Keratinocyte (primary cell): ENCODE measurements at regions not wholly inside any gene's neighbourhood (a gene's known extent, or its start where the extent isn't known, plus 50 kb on each side); places are given as distances from the start of the nearest gene placed in this dataset.

Experiments used
- DNase-seq: peaks from one replicate; pipeline ENCODE4 v3.0.0-alpha.2; 2011; ENCODE audit warnings: low read depth, missing footprints, low spot score
- FAIRE-seq: peaks from 2 replicates; lab custom pipeline; 2011; peaks lifted over from hg19 to GRCh38; lab: Jason Lieb, UNC
- H2AFZ ChIP-seq: 2 replicates; pipeline ENCODE4 v1.6.0; 2012; ENCODE audit warnings: low read length, control low read depth, inconsistent platforms; ENCODE audit not compliant: control insufficient read depth
- H3K27ac ChIP-seq: 2 replicates; pipeline ENCODE4 v1.5.1; 2011; ENCODE audit warnings: low read length; ENCODE audit not compliant: control insufficient read depth, insufficient read depth
- H3K27me3 ChIP-seq: 3 replicates; pipeline ENCODE4 v1.6.0; 2011; ENCODE audit warnings: low read length; ENCODE audit not compliant: control insufficient read depth, insufficient read depth; ENCODE audit errors: extremely low read depth
- H3K36me3 ChIP-seq, 2 experiments: 2 replicates in 1 of 2; 3 replicates in 1 of 2; pipeline ENCODE4 v1.5.1; 2011; ENCODE audit warnings: low read length in 2 of 2, mild to moderate bottlenecking in 1 of 2; ENCODE audit not compliant: control insufficient read depth in 2 of 2, insufficient read depth in 2 of 2; ENCODE audit errors: extremely low read depth in 1 of 2
- H3K4me1 ChIP-seq: 3 replicates; pipeline ENCODE4 v1.5.1; 2011; ENCODE audit warnings: low read length; ENCODE audit not compliant: control insufficient read depth, insufficient read depth; ENCODE audit errors: extremely low read depth
- H3K4me2 ChIP-seq: 3 replicates; pipeline ENCODE4 v1.6.0; 2011; ENCODE audit warnings: low read depth, low read length; ENCODE audit not compliant: control insufficient read depth, insufficient read depth; ENCODE audit errors: extremely low read depth
- H3K4me3 ChIP-seq, 3 experiments: fragments of 200-600 bp in 1 of 3; sonication (generic) in 1 of 3; 2 replicates in 2 of 3; 3 replicates in 1 of 3; pipeline ENCODE4 v1.5.1; 2011 to 2016; ENCODE audit warnings: low read length in 3 of 3, mild to moderate bottlenecking in 3 of 3, control low read depth in 2 of 3, inconsistent platforms in 1 of 3, low read depth in 1 of 3, mixed read lengths in 1 of 3, mixed run types in 1 of 3, moderate library complexity in 1 of 3; ENCODE audit not compliant: control insufficient read depth in 2 of 3, insufficient read depth in 2 of 3; ENCODE audit errors: extremely low read depth in 1 of 3
- H3K79me2 ChIP-seq: 2 replicates; pipeline ENCODE4 v1.6.0; 2012; ENCODE audit warnings: low read length; ENCODE audit not compliant: control insufficient read depth, insufficient read depth
- H3K9ac ChIP-seq: 3 replicates; pipeline ENCODE4 v1.6.0; 2011; ENCODE audit warnings: low read length; ENCODE audit not compliant: control insufficient read depth, insufficient read depth; ENCODE audit errors: extremely low read depth
- H3K9me1 ChIP-seq: 3 replicates; pipeline ENCODE4 v1.6.0; 2011; ENCODE audit warnings: low read length; ENCODE audit not compliant: control insufficient read depth, insufficient read depth; ENCODE audit errors: extremely low read depth
- H3K9me3 ChIP-seq: 2 replicates; pipeline ENCODE4 v1.5.1; 2012; ENCODE audit warnings: low read depth, low read length; ENCODE audit not compliant: control insufficient read depth
- H4K20me1 ChIP-seq: 3 replicates; pipeline ENCODE4 v1.6.0; 2011; ENCODE audit warnings: low read length; ENCODE audit not compliant: control insufficient read depth, insufficient read depth; ENCODE audit errors: extremely low read depth
- EZH2 ChIP-seq: IDR thresholded peaks from one replicate; pipeline ENCODE4 v1.6.1; 2012; ENCODE audit warnings: inconsistent platforms, mild to moderate bottlenecking, low read length, moderate library complexity
- dilution Hi-C: fragments of 300-500 bp; cut with MboI; formaldehyde crosslinking; loops from one replicate; pipeline ENCODE4 v1.7.0; 2020; ENCODE audit warnings: low sequenced_read_pairs; ENCODE audit not compliant: extremely low pct_ligation_motif_present
- TF ChIP-seq, protein P1 (sequence below), 3 experiments: IDR thresholded peaks in 1 of 3; conservative IDR thresholded peaks in 1 of 3; optimal IDR thresholded peaks in 1 of 3; 2 replicates in 2 of 3; 3 replicates in 1 of 3; pipeline versions ENCODE3 to v1.5.1; 2011; ENCODE audit warnings: low read length in 3 of 3, mild to moderate bottlenecking in 3 of 3, moderate library complexity in 2 of 3, control low read depth in 1 of 3, inconsistent platforms in 1 of 3; ENCODE audit not compliant: insufficient read depth in 2 of 3; ENCODE audit errors: extremely low read depth in 1 of 3

GRCh38 chr6:106860940-106861339 lies 113.6 kb downstream of the CD24 start:
- no peaks in the 10 kb centered on the region for H3K27me3 ChIP-seq
- no peaks in the 10 kb centered on the region for H4K20me1 ChIP-seq
- H3K9me3 ChIP-seq, result peaks cover 7% of the 10 kb centered on the region
- H3K4me1 ChIP-seq, result peaks cover 15% of the 10 kb centered on the region
- no peak for FAIRE-seq
- H2AFZ ChIP-seq, result no peak overlapping the region
- no peak overlapping the region for H3K27ac ChIP-seq
- no peak for DNase-seq
- H3K4me3 ChIP-seq, result no peak overlapping the region
- no peaks in the 10 kb centered on the region for H3K79me2 ChIP-seq
- H3K4me2 ChIP-seq, result no peak overlapping the region
- TF ChIP-seq, protein P1, sequence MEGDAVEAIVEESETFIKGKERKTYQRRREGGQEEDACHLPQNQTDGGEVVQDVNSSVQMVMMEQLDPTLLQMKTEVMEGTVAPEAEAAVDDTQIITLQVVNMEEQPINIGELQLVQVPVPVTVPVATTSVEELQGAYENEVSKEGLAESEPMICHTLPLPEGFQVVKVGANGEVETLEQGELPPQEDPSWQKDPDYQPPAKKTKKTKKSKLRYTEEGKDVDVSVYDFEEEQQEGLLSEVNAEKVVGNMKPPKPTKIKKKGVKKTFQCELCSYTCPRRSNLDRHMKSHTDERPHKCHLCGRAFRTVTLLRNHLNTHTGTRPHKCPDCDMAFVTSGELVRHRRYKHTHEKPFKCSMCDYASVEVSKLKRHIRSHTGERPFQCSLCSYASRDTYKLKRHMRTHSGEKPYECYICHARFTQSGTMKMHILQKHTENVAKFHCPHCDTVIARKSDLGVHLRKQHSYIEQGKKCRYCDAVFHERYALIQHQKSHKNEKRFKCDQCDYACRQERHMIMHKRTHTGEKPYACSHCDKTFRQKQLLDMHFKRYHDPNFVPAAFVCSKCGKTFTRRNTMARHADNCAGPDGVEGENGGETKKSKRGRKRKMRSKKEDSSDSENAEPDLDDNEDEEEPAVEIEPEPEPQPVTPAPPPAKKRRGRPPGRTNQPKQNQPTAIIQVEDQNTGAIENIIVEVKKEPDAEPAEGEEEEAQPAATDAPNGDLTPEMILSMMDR (optimal IDR thresholded peaks at IDR 0.05 in 1 of 3, IDR thresholded peaks at IDR 0.05 in 1 of 3, conservative IDR thresholded peaks at IDR 0.05 in 1 of 3; ENCODE audit: extremely low read depth in 1 of 3, insufficient read depth in 2 of 3, low read length in 3 of 3), result no peak
- TF ChIP-seq EZH2, result no peak
- H3K9ac ChIP-seq, result no peak overlapping the region
- dilution Hi-C loops, result no loop called here
- peaks cover 6 to 8% of the 10 kb centered on the region in 2 experiments for H3K36me3 ChIP-seq
- H3K9me1 ChIP-seq, result no peaks in the 10 kb centered on the region

DNA sequence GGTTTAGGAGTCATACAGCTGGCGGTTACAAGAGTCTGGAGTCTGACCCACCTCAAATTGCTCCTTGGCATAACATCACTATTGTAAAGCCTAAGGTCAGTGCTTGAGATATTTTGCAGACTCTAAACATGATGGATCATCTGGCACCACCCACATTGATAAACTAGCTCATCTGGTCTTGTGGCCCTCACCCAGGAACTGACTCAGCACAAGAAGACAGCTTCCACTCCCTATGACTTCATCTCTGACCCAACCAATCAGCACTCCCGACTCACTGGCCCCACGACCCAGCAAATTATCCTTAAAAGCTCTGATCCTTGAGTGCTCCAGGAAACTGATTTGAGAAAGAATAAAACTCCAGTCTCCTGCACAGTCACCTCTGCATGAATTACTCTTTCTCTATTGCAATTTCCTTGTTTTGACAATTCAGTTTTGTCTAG lies 115.9 kb downstream of the CD24 start:
- H3K4me1 ChIP-seq, result peaks cover 15% of the 10 kb centered on the region
- no peaks in the 10 kb centered on the region for H3K9me1 ChIP-seq
- H3K27ac ChIP-seq, result peak overlapping the region; percentile 51
- H4K20me1 ChIP-seq, result no peaks in the 10 kb centered on the region
- no peak for TF ChIP-seq EZH2
- TF ChIP-seq, protein P1 (optimal IDR thresholded peaks at IDR 0.05 in 1 of 3, IDR thresholded peaks at IDR 0.05 in 1 of 3, conservative IDR thresholded peaks at IDR 0.05 in 1 of 3; ENCODE audit: extremely low read depth in 1 of 3, insufficient read depth in 2 of 3, low read length in 3 of 3), result no peak
- dilution Hi-C loops, result no loop called here
- peaks cover 0 to 5% of the 10 kb centered on the region in 2 experiments for H3K36me3 ChIP-seq
- no peak overlapping the region for H2AFZ ChIP-seq
- H3K27me3 ChIP-seq, result no peaks in the 10 kb centered on the region
- H3K79me2 ChIP-seq, result no peaks in the 10 kb centered on the region
- no peak overlapping the region for H3K9ac ChIP-seq
- peak overlapping the region; percentile 29 for H3K4me2 ChIP-seq
- peaks cover 4% of the 10 kb centered on the region for H3K9me3 ChIP-seq
- DNase-seq (peak; percentile 87), FAIRE-seq (peak; percentile 96)
- H3K4me3 ChIP-seq, result no peak overlapping the region
